GM23338 (cell line): ENCODE measurements at regions not wholly inside any gene's neighbourhood (a gene's known extent, or its start where the extent isn't known, plus 50 kb on each side); places are given as distances from the start of the nearest gene placed in this dataset.

Experiments used
- ATAC-seq: fragments of 200-7000 bp; cut with Tn5 transposase; 3 replicates; pipeline ENCODE4 v1.9.1; 2020
- DNase-seq: peaks from one replicate; pipeline ENCODE4 v3.0.0-alpha.2; 2015; ENCODE audit warnings: low spot score
- H2AFZ ChIP-seq: fragments of 200-600 bp; sonication (generic); 2 replicates; pipeline ENCODE4 v1.8.0; 2016; ENCODE audit warnings: antibody characterized with exemption, mild to moderate bottlenecking, moderate library complexity
- H3F3A ChIP-seq: fragments of 200-600 bp; sonication (generic); replicated peaks from 2 replicates; pipeline ENCODE4 v1.8.0; 2017; ENCODE audit warnings: antibody characterized with exemption, mixed run types, low read depth
- H3K27ac ChIP-seq: fragments of 200-600 bp; sonication (generic); 2 replicates; pipeline ENCODE4 v1.6.1; 2016; ENCODE audit warnings: low read depth
- H3K27me3 ChIP-seq: fragments of 200-600 bp; sonication (generic); 2 replicates; pipeline ENCODE4 v1.8.0; 2016; ENCODE audit warnings: mild to moderate bottlenecking, mixed run types, moderate library complexity; ENCODE audit not compliant: insufficient read depth
- H3K36me3 ChIP-seq: fragments of 200-600 bp; sonication (generic); 2 replicates; pipeline ENCODE4 v1.8.0; 2016; ENCODE audit warnings: mild to moderate bottlenecking; ENCODE audit not compliant: insufficient read depth
- H3K4me1 ChIP-seq: fragments of 200-600 bp; sonication (generic); 2 replicates; pipeline ENCODE4 v1.8.0; 2016; ENCODE audit warnings: mild to moderate bottlenecking, moderate library complexity; ENCODE audit not compliant: insufficient read depth
- H3K4me2 ChIP-seq: fragments of 200-600 bp; sonication (generic); 2 replicates; pipeline ENCODE4 v1.7.1; 2017; ENCODE audit warnings: mixed run types
- H3K4me3 ChIP-seq: fragments of 200-600 bp; sonication (generic); 2 replicates; pipeline ENCODE4 v1.6.1; 2016; ENCODE audit warnings: mixed run types
- H3K79me2 ChIP-seq: fragments of 200-600 bp; sonication (generic); replicated peaks from 2 replicates; pipeline ENCODE4 v1.8.0; 2017; ENCODE audit warnings: mild to moderate bottlenecking; ENCODE audit not compliant: insufficient read depth
- H3K9me2 ChIP-seq: fragments of 200-600 bp; sonication (generic); 2 replicates; pipeline ENCODE4 v1.8.0; 2017; ENCODE audit not compliant: insufficient read depth
- H4K20me1 ChIP-seq: fragments of 200-600 bp; sonication (generic); replicated peaks from 2 replicates; pipeline ENCODE4 v1.8.0; 2017; ENCODE audit warnings: mild to moderate bottlenecking; ENCODE audit not compliant: insufficient read depth
- H3K27ac Mint-ChIP-seq: 2 replicates; pipeline ENCODE4 v1.8.0; 2020; ENCODE audit warnings: inconsistent platforms, mild to moderate bottlenecking, moderate library complexity, mixed read lengths
- H3K27me3 Mint-ChIP-seq: 3 replicates; pipeline ENCODE4 v1.8.0; 2022; ENCODE audit warnings: low read depth, mild to moderate bottlenecking, moderate library complexity, mixed read lengths, inconsistent platforms; ENCODE audit not compliant: insufficient read depth, poor library complexity
- H3K36me3 Mint-ChIP-seq: 3 replicates; pipeline ENCODE4 v1.8.0; 2021; ENCODE audit warnings: low read depth, mild to moderate bottlenecking, inconsistent platforms, moderate library complexity, mixed read lengths
- H3K4me1 Mint-ChIP-seq: 3 replicates; pipeline ENCODE4 v1.8.0; 2020; ENCODE audit warnings: mild to moderate bottlenecking, inconsistent platforms, mixed read lengths
- H3K4me3 Mint-ChIP-seq: 3 replicates; pipeline ENCODE4 v1.8.0; 2021; ENCODE audit warnings: moderate library complexity, mild to moderate bottlenecking, inconsistent platforms, mixed read lengths
- H3K9me3 Mint-ChIP-seq: 3 replicates; pipeline ENCODE4 v1.8.0; 2020; ENCODE audit warnings: moderate library complexity, mild to moderate bottlenecking, inconsistent platforms, mixed read lengths
- EZH2 ChIP-seq: fragments of 200-600 bp; sonication (generic); IDR thresholded peaks from one replicate; pipeline ENCODE4 v1.8.0; 2017; ENCODE audit warnings: antibody characterized with exemption, mild to moderate bottlenecking, low read depth; ENCODE audit not compliant: unreplicated experiment
- POLR2AphosphoS5 ChIP-seq: IDR thresholded peaks from 2 replicates; pipeline ENCODE4 v1.6.1; 2016; ENCODE audit warnings: antibody characterized with exemption, low read depth
- ZNF114 ChIP-seq: fragments of 250-450 bp; sonication (Bioruptor Pico); IDR thresholded peaks from 2 replicates; pipeline ENCODE4 v1.5.0; 2020; ENCODE audit warnings: mild to moderate bottlenecking, moderate library complexity
- TF ChIP-seq, protein P1 (sequence below): fragments of 250-450 bp; sonication (Bioruptor Pico); IDR thresholded peaks from 2 replicates; pipeline ENCODE4 v1.5.0; 2020; ENCODE audit warnings: mild to moderate bottlenecking, moderate library complexity
- TF ChIP-seq, protein P2 (sequence below), 2 experiments: fragments of 200-600 bp in 1 of 2; sonication (generic) in 1 of 2; conservative IDR thresholded peaks; 2 replicates each; pipeline versions ENCODE4 v1.5.1 to v1.6.1; 2016 to 2017; ENCODE audit warnings: antibody characterized with exemption in 2 of 2, low read depth in 2 of 2, mild to moderate bottlenecking in 2 of 2, moderate library complexity in 1 of 2

DNA sequence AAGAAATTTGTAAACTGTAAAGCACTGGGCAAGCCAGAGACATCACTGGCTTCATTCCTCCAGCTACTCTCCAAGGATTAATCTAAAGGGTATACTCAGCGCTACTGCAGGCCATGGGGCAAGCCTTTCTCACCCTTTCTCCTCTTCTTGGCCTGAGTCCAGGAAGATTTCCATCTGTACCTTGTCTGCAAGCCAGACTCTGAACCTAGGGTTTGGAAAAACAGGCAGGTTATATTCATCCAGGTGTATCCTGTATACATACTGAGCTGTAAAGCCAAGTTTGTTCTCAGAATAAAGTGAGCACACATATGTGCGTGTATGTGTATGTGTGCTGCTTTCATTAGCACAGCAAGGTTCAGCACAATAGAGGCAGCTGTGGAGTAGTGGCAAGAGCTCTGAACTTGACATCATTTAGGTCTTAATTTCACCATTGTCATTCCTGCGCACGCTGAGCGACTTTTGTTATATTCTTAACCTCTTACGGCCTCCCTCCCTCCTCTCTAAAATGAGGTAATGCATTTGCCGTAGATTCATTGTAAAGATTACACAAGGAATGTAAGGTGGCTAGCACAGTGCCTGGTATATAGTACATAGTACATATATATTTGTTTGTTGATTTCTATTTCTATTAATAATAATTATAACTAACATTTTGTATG, 128.1 kb upstream of the JUN start:
- DNase-seq (no peak), ATAC-seq (no peak)
- Histone ChIP-seq H3F3A (no peaks in the 10 kb centered on the region), H3K4me2 (no peak overlapping the region), H3K27me3 (no peaks in the 10 kb centered on the region), H3K79me2 (no peaks in the 10 kb centered on the region), H3K27ac (no peak overlapping the region), H2AFZ (no peak overlapping the region), H3K9me2 (no peaks in the 10 kb centered on the region), H3K4me1 (no peaks in the 10 kb centered on the region), H3K4me3 (no peak overlapping the region), H3K36me3 (peaks cover 9% of the 10 kb centered on the region; the same call in 1 of the 2 replicates), H4K20me1 (no peaks in the 10 kb centered on the region)
- peaks cover 23% of the 10 kb centered on the region for H3K9me3 Mint-ChIP-seq
- H3K36me3 Mint-ChIP-seq = peaks cover 12% of the 10 kb centered on the region; the same call in 2 of the 3 replicates
- no peak overlapping the region for H3K27ac Mint-ChIP-seq
- no peak overlapping the region for H3K4me3 Mint-ChIP-seq
- TF ChIP-seq, protein P1, sequence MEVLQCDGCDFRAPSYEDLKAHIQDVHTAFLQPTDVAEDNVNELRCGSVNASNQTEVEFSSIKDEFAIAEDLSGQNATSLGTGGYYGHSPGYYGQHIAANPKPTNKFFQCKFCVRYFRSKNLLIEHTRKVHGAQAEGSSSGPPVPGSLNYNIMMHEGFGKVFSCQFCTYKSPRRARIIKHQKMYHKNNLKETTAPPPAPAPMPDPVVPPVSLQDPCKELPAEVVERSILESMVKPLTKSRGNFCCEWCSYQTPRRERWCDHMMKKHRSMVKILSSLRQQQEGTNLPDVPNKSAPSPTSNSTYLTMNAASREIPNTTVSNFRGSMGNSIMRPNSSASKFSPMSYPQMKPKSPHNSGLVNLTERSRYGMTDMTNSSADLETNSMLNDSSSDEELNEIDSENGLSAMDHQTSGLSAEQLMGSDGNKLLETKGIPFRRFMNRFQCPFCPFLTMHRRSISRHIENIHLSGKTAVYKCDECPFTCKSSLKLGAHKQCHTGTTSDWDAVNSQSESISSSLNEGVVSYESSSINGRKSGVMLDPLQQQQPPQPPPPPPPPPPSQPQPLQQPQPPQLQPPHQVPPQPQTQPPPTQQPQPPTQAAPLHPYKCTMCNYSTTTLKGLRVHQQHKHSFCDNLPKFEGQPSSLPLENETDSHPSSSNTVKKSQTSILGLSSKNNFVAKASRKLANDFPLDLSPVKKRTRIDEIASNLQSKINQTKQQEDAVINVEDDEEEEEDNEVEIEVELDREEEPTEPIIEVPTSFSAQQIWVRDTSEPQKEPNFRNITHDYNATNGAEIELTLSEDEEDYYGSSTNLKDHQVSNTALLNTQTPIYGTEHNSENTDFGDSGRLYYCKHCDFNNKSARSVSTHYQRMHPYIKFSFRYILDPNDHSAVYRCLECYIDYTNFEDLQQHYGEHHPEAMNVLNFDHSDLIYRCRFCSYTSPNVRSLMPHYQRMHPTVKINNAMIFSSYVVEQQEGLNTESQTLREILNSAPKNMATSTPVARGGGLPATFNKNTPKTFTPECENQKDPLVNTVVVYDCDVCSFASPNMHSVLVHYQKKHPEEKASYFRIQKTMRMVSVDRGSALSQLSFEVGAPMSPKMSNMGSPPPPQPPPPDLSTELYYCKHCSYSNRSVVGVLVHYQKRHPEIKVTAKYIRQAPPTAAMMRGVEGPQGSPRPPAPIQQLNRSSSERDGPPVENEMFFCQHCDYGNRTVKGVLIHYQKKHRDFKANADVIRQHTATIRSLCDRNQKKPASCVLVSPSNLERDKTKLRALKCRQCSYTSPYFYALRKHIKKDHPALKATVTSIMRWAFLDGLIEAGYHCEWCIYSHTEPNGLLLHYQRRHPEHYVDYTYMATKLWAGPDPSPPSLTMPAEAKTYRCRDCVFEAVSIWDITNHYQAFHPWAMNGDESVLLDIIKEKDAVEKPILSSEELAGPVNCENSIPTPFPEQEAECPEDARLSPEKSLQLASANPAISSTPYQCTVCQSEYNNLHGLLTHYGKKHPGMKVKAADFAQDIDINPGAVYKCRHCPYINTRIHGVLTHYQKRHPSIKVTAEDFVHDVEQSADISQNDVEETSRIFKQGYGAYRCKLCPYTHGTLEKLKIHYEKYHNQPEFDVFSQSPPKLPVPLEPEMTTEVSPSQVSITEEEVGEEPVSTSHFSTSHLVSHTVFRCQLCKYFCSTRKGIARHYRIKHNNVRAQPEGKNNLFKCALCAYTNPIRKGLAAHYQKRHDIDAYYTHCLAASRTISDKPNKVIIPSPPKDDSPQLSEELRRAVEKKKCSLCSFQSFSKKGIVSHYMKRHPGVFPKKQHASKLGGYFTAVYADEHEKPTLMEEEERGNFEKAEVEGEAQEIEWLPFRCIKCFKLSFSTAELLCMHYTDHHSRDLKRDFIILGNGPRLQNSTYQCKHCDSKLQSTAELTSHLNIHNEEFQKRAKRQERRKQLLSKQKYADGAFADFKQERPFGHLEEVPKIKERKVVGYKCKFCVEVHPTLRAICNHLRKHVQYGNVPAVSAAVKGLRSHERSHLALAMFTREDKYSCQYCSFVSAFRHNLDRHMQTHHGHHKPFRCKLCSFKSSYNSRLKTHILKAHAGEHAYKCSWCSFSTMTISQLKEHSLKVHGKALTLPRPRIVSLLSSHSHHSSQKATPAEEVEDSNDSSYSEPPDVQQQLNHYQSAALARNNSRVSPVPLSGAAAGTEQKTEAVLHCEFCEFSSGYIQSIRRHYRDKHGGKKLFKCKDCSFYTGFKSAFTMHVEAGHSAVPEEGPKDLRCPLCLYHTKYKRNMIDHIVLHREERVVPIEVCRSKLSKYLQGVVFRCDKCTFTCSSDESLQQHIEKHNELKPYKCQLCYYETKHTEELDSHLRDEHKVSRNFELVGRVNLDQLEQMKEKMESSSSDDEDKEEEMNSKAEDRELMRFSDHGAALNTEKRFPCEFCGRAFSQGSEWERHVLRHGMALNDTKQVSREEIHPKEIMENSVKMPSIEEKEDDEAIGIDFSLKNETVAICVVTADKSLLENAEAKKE (CRISPR knock-in tag) = no peak
- no peak for TF ChIP-seq EZH2
- TF ChIP-seq ZNF114 (CRISPR knock-in tag) = no peak
- TF ChIP-seq, protein P2, sequence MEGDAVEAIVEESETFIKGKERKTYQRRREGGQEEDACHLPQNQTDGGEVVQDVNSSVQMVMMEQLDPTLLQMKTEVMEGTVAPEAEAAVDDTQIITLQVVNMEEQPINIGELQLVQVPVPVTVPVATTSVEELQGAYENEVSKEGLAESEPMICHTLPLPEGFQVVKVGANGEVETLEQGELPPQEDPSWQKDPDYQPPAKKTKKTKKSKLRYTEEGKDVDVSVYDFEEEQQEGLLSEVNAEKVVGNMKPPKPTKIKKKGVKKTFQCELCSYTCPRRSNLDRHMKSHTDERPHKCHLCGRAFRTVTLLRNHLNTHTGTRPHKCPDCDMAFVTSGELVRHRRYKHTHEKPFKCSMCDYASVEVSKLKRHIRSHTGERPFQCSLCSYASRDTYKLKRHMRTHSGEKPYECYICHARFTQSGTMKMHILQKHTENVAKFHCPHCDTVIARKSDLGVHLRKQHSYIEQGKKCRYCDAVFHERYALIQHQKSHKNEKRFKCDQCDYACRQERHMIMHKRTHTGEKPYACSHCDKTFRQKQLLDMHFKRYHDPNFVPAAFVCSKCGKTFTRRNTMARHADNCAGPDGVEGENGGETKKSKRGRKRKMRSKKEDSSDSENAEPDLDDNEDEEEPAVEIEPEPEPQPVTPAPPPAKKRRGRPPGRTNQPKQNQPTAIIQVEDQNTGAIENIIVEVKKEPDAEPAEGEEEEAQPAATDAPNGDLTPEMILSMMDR (conservative IDR thresholded peaks at IDR 0.05; ENCODE audit: low read depth in 2 of 2) = no peak
- TF ChIP-seq POLR2AphosphoS5 = no peak
- H3K4me1 Mint-ChIP-seq = peaks cover 5% of the 10 kb centered on the region
- H3K27me3 Mint-ChIP-seq = no peaks in the 10 kb centered on the region
